ENCODE measurements at regions not wholly inside any gene's neighbourhood (a gene's known extent, or its start where the extent isn't known, plus 50 kb on each side); places are given as distances from the start of the nearest gene placed in this dataset.

DNA sequence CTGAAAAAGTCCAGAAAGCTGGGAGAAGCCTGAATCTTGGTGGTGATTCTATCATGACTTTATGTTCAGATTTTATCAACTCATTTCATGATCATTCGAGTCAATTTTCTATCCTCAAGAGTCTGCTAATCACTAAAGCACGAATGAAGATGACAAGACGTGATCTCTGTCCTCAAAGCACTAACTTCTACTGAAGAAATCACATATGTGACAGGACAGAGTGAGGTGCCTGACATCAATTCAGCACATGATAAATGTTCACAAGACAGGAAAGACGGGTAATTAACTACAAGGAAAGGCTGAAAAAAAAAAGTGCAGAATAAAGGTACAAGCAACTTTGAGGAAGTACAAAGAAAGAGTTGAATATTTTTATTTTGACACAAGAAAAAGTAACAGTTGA, 487.1 kb downstream of the EFNB2 start:
- TF ChIP-seq YY1 (IDR thresholded peaks at IDR 0.05; ENCODE audit: low read depth) (no peak), TCF12 (IDR thresholded peaks at IDR 0.05; ENCODE audit: low read depth) (no peak), CEBPB (IDR thresholded peaks at IDR 0.05) (no peak), FOXM1 (IDR thresholded peaks at IDR 0.05; ENCODE audit: borderline replicate concordance, low read depth) (no peak), EP300 (IDR thresholded peaks at IDR 0.05; ENCODE audit: borderline replicate concordance) (no peak), EGR1 (IDR thresholded peaks at IDR 0.05) (no peak), TEAD4 (IDR thresholded peaks at IDR 0.05) (no peak), TAF1 (IDR thresholded peaks at IDR 0.05; ENCODE audit: low read depth) (no peak), CREB1 (IDR thresholded peaks at IDR 0.05; ENCODE audit: low read depth) (no peak)
- TF ChIP-seq, protein P1, sequence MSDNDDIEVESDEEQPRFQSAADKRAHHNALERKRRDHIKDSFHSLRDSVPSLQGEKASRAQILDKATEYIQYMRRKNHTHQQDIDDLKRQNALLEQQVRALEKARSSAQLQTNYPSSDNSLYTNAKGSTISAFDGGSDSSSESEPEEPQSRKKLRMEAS (IDR thresholded peaks at IDR 0.05) = no peak
- TF ChIP-seq, protein P2, sequence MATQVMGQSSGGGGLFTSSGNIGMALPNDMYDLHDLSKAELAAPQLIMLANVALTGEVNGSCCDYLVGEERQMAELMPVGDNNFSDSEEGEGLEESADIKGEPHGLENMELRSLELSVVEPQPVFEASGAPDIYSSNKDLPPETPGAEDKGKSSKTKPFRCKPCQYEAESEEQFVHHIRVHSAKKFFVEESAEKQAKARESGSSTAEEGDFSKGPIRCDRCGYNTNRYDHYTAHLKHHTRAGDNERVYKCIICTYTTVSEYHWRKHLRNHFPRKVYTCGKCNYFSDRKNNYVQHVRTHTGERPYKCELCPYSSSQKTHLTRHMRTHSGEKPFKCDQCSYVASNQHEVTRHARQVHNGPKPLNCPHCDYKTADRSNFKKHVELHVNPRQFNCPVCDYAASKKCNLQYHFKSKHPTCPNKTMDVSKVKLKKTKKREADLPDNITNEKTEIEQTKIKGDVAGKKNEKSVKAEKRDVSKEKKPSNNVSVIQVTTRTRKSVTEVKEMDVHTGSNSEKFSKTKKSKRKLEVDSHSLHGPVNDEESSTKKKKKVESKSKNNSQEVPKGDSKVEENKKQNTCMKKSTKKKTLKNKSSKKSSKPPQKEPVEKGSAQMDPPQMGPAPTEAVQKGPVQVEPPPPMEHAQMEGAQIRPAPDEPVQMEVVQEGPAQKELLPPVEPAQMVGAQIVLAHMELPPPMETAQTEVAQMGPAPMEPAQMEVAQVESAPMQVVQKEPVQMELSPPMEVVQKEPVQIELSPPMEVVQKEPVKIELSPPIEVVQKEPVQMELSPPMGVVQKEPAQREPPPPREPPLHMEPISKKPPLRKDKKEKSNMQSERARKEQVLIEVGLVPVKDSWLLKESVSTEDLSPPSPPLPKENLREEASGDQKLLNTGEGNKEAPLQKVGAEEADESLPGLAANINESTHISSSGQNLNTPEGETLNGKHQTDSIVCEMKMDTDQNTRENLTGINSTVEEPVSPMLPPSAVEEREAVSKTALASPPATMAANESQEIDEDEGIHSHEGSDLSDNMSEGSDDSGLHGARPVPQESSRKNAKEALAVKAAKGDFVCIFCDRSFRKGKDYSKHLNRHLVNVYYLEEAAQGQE (IDR thresholded peaks at IDR 0.05; ENCODE audit: low read depth) = no peak
